Smooth muscle cell (in vitro differentiated cells): ENCODE measurements at regions not wholly inside any gene's neighbourhood (a gene's known extent, or its start where the extent isn't known, plus 50 kb on each side); places are given as distances from the start of the nearest gene placed in this dataset.
"Not testable (repeated sequence)": the region's sequence is repeated elsewhere in the genome, so short reads cannot be mapped to it uniquely, and the experiment has no call there.

ENCODE experiments used
- DNase-seq: peaks from one replicate; lab custom pipeline; 2025; ENCODE audit not compliant: unreplicated experiment; lab: John Stamatoyannopoulos, UW
- H2AFZ ChIP-seq: fragments of 200-600 bp; sonication (generic); 2 replicates; pipeline ENCODE4 v1.6.0; 2016; ENCODE audit warnings: antibody characterized with exemption, low read depth, mild to moderate bottlenecking
- H3F3A ChIP-seq: fragments of 200-600 bp; sonication (generic); 2 replicates; pipeline ENCODE4 v1.6.0; 2017; ENCODE audit warnings: antibody characterized with exemption, low read depth
- H3K27ac ChIP-seq: fragments of 200-600 bp; sonication (generic); 2 replicates; pipeline ENCODE4 v1.5.1; 2016; ENCODE audit warnings: low read depth, mild to moderate bottlenecking
- H3K27me3 ChIP-seq: fragments of 200-600 bp; sonication (generic); 2 replicates; pipeline ENCODE4 v1.6.1; 2016; ENCODE audit warnings: low read depth, mild to moderate bottlenecking
- H3K36me3 ChIP-seq: fragments of 200-600 bp; sonication (generic); 2 replicates; pipeline ENCODE4 v1.5.1; 2016; ENCODE audit warnings: low read depth
- H3K4me1 ChIP-seq: fragments of 200-600 bp; sonication (generic); 2 replicates; pipeline ENCODE4 v1.5.1; 2016; ENCODE audit warnings: low read depth
- H3K4me2 ChIP-seq: fragments of 200-600 bp; sonication (generic); 2 replicates; pipeline ENCODE4 v1.6.0; 2016; ENCODE audit warnings: mild to moderate bottlenecking
- H3K4me3 ChIP-seq: fragments of 200-600 bp; sonication (generic); 2 replicates; pipeline ENCODE4 v1.5.1; 2016; ENCODE audit warnings: mild to moderate bottlenecking
- H3K79me2 ChIP-seq: fragments of 200-600 bp; sonication (generic); 2 replicates; pipeline ENCODE4 v1.6.0; 2016; ENCODE audit warnings: low read depth, mild to moderate bottlenecking
- H3K9ac ChIP-seq: fragments of 200-600 bp; sonication (generic); 2 replicates; pipeline ENCODE4 v1.6.0; 2016; ENCODE audit warnings: low read depth
- H3K9me3 ChIP-seq: fragments of 200-600 bp; sonication (generic); replicated peaks from 2 replicates; pipeline ENCODE4 v1.5.1; 2016; ENCODE audit warnings: low read depth
- H4K20me1 ChIP-seq: fragments of 200-600 bp; sonication (generic); 2 replicates; pipeline ENCODE4 v1.6.0; 2016; ENCODE audit warnings: low read depth
- WGBS: methylation state at CpG from one replicate; pipeline ENCODE4 v1.1.7; 2016; ENCODE audit warnings: low lambda C conversion rate; 5-methylcytosine and 5-hydroxymethylcytosine counted together
- TF ChIP-seq, protein P1 (sequence below): fragments of 200-600 bp; sonication (generic); IDR thresholded peaks from 2 replicates; pipeline ENCODE4 v1.5.1; 2017; ENCODE audit warnings: borderline replicate concordance, mild to moderate bottlenecking, antibody characterized with exemption; ENCODE audit not compliant: insufficient read depth, poor library complexity, severe bottlenecking

DNA sequence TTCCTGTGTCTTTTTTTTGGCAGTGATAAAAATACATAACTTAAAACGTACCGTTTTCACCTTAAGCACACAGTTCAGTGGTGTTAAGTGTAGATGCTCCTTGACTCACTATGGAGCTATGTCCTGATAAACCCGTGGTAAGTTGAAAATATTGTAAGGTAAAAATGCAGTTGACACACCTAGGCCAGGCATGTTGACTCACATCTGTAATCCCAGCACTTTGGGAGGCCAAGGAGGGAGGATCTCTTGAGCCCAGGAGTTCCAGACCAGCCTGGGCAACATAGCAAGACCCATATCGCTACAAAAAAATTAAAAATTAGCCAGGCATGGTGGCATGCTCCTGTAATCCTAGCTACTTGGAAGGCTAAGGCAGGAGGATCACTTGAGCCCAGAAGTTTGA lies 73.6 kb upstream of the COG2 start:
- peaks cover 25% of the 10 kb centered on the region for H3K27me3 ChIP-seq
- no peak overlapping the region for H2AFZ ChIP-seq
- H3K9ac ChIP-seq, result no peak overlapping the region
- H3K4me1 ChIP-seq, result peaks cover 3% of the 10 kb centered on the region
- H3K4me3 ChIP-seq, result no peak overlapping the region
- no peaks in the 10 kb centered on the region for H3F3A ChIP-seq
- no peaks in the 10 kb centered on the region for H3K9me3 ChIP-seq
- DNase-seq, result no peak
- TF ChIP-seq, protein P1, sequence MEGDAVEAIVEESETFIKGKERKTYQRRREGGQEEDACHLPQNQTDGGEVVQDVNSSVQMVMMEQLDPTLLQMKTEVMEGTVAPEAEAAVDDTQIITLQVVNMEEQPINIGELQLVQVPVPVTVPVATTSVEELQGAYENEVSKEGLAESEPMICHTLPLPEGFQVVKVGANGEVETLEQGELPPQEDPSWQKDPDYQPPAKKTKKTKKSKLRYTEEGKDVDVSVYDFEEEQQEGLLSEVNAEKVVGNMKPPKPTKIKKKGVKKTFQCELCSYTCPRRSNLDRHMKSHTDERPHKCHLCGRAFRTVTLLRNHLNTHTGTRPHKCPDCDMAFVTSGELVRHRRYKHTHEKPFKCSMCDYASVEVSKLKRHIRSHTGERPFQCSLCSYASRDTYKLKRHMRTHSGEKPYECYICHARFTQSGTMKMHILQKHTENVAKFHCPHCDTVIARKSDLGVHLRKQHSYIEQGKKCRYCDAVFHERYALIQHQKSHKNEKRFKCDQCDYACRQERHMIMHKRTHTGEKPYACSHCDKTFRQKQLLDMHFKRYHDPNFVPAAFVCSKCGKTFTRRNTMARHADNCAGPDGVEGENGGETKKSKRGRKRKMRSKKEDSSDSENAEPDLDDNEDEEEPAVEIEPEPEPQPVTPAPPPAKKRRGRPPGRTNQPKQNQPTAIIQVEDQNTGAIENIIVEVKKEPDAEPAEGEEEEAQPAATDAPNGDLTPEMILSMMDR, result no peak
- H4K20me1 ChIP-seq, result no peaks in the 10 kb centered on the region
- H3K79me2 ChIP-seq, result no peaks in the 10 kb centered on the region
- H3K27ac ChIP-seq, result peak overlapping the region; percentile 31
- WGBS, result 74% methylated on average over 4 of the region's 4 CpGs
- no peak overlapping the region for H3K4me2 ChIP-seq
- H3K36me3 ChIP-seq, result no peaks in the 10 kb centered on the region

DNA sequence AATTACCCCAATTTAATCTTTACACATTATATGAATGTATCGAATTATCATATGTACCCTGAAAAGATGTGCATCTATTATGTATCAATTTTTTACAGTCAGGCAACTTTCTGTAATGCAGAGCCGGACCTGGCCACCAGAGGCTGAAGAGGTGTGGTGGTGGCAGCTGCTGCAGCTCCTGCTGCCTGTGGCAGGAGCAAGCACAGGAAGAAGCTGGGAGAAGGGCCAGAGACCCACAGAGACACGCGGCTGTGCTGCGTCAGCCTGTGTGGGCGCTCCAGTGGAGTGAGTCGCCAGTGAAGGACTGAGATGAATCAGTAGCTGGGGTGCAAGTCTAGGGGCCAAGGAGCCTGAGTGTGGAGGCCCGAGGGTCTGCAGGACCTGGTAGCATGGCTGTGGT lies 74.3 kb upstream of the COG2 start:
- Histone ChIP-seq H3K9ac (no peak overlapping the region), H3K9me3 (no peaks in the 10 kb centered on the region), H3K4me2 (no peak overlapping the region), H3F3A (no peaks in the 10 kb centered on the region), H3K4me3 (no peak overlapping the region), H3K27me3 (peaks cover 25% of the 10 kb centered on the region), H4K20me1 (no peaks in the 10 kb centered on the region), H3K4me1 (peaks cover 6% of the 10 kb centered on the region), H3K36me3 (no peaks in the 10 kb centered on the region), H2AFZ (no peak overlapping the region), H3K79me2 (no peaks in the 10 kb centered on the region), H3K27ac (peak overlapping the region; percentile 31)
- 54% methylated on average over 8 of the region's 8 CpGs for WGBS
- TF ChIP-seq, protein P1, result peak; percentile 24
- DNase-seq, result no peak

DNA sequence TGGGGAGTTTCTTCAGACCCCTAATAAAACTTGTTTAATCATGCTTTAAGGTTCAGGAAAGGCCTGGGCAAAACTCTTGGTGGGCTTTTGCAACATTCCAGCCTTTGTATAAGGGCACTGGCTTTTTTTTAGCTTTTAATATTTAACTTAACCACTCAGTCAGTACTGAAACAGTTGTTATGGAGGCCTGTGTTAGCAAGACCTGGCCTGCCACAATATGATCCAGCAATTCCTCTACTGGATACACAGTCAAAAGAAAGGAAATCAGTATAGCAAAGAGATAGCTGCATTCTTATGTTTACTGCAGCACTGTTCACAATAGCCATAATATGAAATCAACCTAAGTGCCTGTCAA lies 75.1 kb upstream of the COG2 start:
- TF ChIP-seq, protein P1, result no peak
- no peak for DNase-seq
- Histone ChIP-seq H3K4me2 (no peak overlapping the region), H3K4me3 (no peak overlapping the region), H3K9ac (no peak overlapping the region), H3K79me2 (no peaks in the 10 kb centered on the region), H3K4me1 (peaks cover 6% of the 10 kb centered on the region), H3K9me3 (no peaks in the 10 kb centered on the region), H2AFZ (no peak overlapping the region), H3K27me3 (peaks cover 25% of the 10 kb centered on the region), H4K20me1 (no peaks in the 10 kb centered on the region), H3K27ac (no peak overlapping the region), H3K36me3 (no peaks in the 10 kb centered on the region), H3F3A (no peaks in the 10 kb centered on the region)

DNA sequence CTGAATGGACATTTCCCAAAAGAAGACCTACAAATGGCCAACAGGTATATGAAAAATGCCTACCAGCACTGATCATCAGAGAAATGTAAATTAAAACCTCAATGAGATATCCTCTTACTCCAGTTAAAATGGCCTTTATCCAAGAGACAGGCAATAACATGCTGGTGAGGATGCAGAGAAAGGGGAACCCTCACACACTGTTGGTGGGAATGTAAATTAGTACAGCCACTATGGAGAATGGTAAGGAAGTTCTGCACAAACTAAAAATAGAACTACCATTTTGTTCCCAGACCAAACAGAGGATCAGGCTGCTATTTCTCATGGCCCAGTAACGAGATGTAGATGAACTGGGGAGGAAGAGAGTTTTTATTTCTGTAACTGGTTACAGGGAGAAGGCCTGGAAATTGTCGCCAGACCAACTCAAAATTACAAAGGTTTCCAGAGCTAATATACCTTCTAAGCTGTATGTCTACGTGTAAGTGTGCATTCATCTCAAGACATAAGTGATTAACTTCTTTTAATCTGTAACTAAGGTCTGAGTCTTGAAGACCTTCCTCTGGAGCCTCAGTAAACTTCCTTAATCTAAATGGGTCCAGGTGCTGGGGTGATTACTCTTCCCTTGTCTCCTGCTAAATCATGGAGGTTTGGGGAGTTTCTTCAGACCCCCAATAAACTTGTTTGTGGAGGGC lies 75.6 kb upstream of the COG2 start:
- not testable (repeated sequence) for H3K27ac ChIP-seq, H4K20me1 ChIP-seq, H3K9ac ChIP-seq, H3K36me3 ChIP-seq, H3K4me1 ChIP-seq, DNase-seq, H3K79me2 ChIP-seq, H3F3A ChIP-seq, H3K9me3 ChIP-seq, H2AFZ ChIP-seq, H3K4me2 ChIP-seq, H3K4me3 ChIP-seq
- peaks cover 25% of the 10 kb centered on the region for H3K27me3 ChIP-seq
- WGBS, result 72% methylated on average over 3 of the region's 3 CpGs
